ENCODE measurements at regions not wholly inside any gene's neighbourhood (a gene's known extent, or its start where the extent isn't known, plus 50 kb on each side); places are given as distances from the start of the nearest gene placed in this dataset.

- DNase-seq (ENCODE audit: low spot score), result no peak
- intact Hi-C loops (cut with micrococcal nuclease; ENCODE audit: unreplicated experiment), result no loop called here
- H4K20me1 ChIP-seq (ENCODE audit: insufficient read depth, low read length), result no peaks in the 10 kb centered on the region
- POLR2A ChIA-PET, result no interaction called here
- H3K4me1 ChIP-seq (ENCODE audit: insufficient read depth, low read length, poor library complexity, severe bottlenecking), result no peaks in the 10 kb centered on the region
- H3K27ac ChIP-seq (ENCODE audit: low read depth, low read length, poor library complexity, severe bottlenecking), result no peak overlapping the region
- H3K79me2 ChIP-seq (ENCODE audit: insufficient read depth, low read depth, low read length), result no peaks in the 10 kb centered on the region
- H3K9me2 ChIP-seq (ENCODE audit: insufficient read depth, low read length), result no peaks in the 10 kb centered on the region
- CTCF ChIA-PET (ENCODE audit: unreplicated experiment), result no interaction called here
- no peaks in the 10 kb centered on the region for H3K36me3 ChIP-seq (ENCODE audit: insufficient read depth, low read length)
- no peaks in the 10 kb centered on the region for H3K9me3 ChIP-seq (ENCODE audit: low read length)
- BruUV-seq (replicated peaks), result no TSS peak
- no peak overlapping the region for H2AFZ ChIP-seq (ENCODE audit: low read length)
- H3K4me3 ChIP-seq (ENCODE audit: low read depth, low read length, poor library complexity, severe bottlenecking), result no peak overlapping the region
- H3K4me2 ChIP-seq (ENCODE audit: low read length), result no peak overlapping the region
- TF ChIP-seq EZH2phosphoT487 (IDR thresholded peaks at IDR 0.05; ENCODE audit: borderline replicate concordance, low read depth, low read length) (no peak), CTCF (conservative IDR thresholded peaks at IDR 0.05; ENCODE audit: low read length) (no peak)
These were observed 528.7 kb downstream of the CDH26 start for GRCh38 chr20:60486937-60487336.

GRCh38 chr20:60490217-60491050, 532.2 kb downstream of the CDH26 start:
- Histone ChIP-seq H3K9me3 (ENCODE audit: low read length) (no peaks in the 10 kb centered on the region), H2AFZ (ENCODE audit: low read length) (no peak overlapping the region), H3K27ac (ENCODE audit: low read depth, low read length, poor library complexity, severe bottlenecking) (no peak overlapping the region), H3K4me3 (ENCODE audit: low read depth, low read length, poor library complexity, severe bottlenecking) (no peak overlapping the region), H3K36me3 (ENCODE audit: insufficient read depth, low read length) (no peaks in the 10 kb centered on the region), H3K4me1 (ENCODE audit: insufficient read depth, low read length, poor library complexity, severe bottlenecking) (no peaks in the 10 kb centered on the region), H3K79me2 (ENCODE audit: insufficient read depth, low read depth, low read length) (no peaks in the 10 kb centered on the region), H3K4me2 (ENCODE audit: low read length) (no peak overlapping the region), H4K20me1 (ENCODE audit: insufficient read depth, low read length) (no peaks in the 10 kb centered on the region), H3K9me2 (ENCODE audit: insufficient read depth, low read length) (no peaks in the 10 kb centered on the region)
- no TSS peak for BruUV-seq (replicated peaks)
- DNase-seq (ENCODE audit: low spot score), result no peak
- intact Hi-C loops (cut with micrococcal nuclease; ENCODE audit: unreplicated experiment), result no loop called here
- POLR2A ChIA-PET, result no interaction called here
- TF ChIP-seq CTCF (conservative IDR thresholded peaks at IDR 0.05; ENCODE audit: low read length), result no peak
- TF ChIP-seq EZH2phosphoT487 (IDR thresholded peaks at IDR 0.05; ENCODE audit: borderline replicate concordance, low read depth, low read length), result no peak
- CTCF ChIA-PET (ENCODE audit: unreplicated experiment), result no interaction called here

- Histone ChIP-seq H2AFZ (ENCODE audit: low read length) (no peak overlapping the region), H3K9me3 (ENCODE audit: low read length) (no peaks in the 10 kb centered on the region), H3K79me2 (ENCODE audit: insufficient read depth, low read depth, low read length) (no peaks in the 10 kb centered on the region), H3K4me1 (ENCODE audit: insufficient read depth, low read length, poor library complexity, severe bottlenecking) (no peaks in the 10 kb centered on the region), H3K36me3 (ENCODE audit: insufficient read depth, low read length) (no peaks in the 10 kb centered on the region), H3K4me2 (ENCODE audit: low read length) (no peak overlapping the region), H3K4me3 (ENCODE audit: low read depth, low read length, poor library complexity, severe bottlenecking) (no peak overlapping the region), H3K9me2 (ENCODE audit: insufficient read depth, low read length) (no peaks in the 10 kb centered on the region), H4K20me1 (ENCODE audit: insufficient read depth, low read length) (no peaks in the 10 kb centered on the region), H3K27ac (ENCODE audit: low read depth, low read length, poor library complexity, severe bottlenecking) (no peak overlapping the region)
- ChIA-PET CTCF (ENCODE audit: unreplicated experiment) (no interaction called here), POLR2A (no interaction called here)
- intact Hi-C loops (cut with micrococcal nuclease; ENCODE audit: unreplicated experiment), result no loop called here
- TF ChIP-seq EZH2phosphoT487 (IDR thresholded peaks at IDR 0.05; ENCODE audit: borderline replicate concordance, low read depth, low read length) (no peak), CTCF (conservative IDR thresholded peaks at IDR 0.05; ENCODE audit: low read length) (no peak)
- no peak for DNase-seq (ENCODE audit: low spot score)
- no TSS peak for BruUV-seq (replicated peaks)
These were observed 532.9 kb downstream of the CDH26 start for GRCh38 chr20:60491051-60491581.

All from OCI-LY7 (cell line).